Spinal cord (tissue), 9 donors: ENCODE measurements at regions not wholly inside any gene's neighbourhood (a gene's known extent, or its start where the extent isn't known, plus 50 kb on each side); places are given as distances from the start of the nearest gene placed in this dataset.
"Not testable (repeated sequence)": the region's sequence is repeated elsewhere in the genome, so short reads cannot be mapped to it uniquely, and the experiment has no call there.

ENCODE experiments used
- DNase-seq, 6 donors: peaks; one replicate each; pipeline versions ENCODE4 v3.0.0 to v3.0.0-alpha.2; 2013 to 2015; ENCODE audit warnings: low spot score in 6 of 6, low read depth in 4 of 6
- H3K27ac ChIP-seq: one replicate; pipeline ENCODE4 v1.5.1; 2013; ENCODE audit warnings: low read depth, low read length, control low read depth
- H3K27me3 ChIP-seq: one replicate; pipeline ENCODE4 v1.6.1; 2013; ENCODE audit warnings: low read length; ENCODE audit not compliant: control insufficient read depth, insufficient read depth
- H3K36me3 ChIP-seq: one replicate; pipeline ENCODE4 v1.6.1; 2013; ENCODE audit warnings: low read length; ENCODE audit not compliant: control insufficient read depth, insufficient read depth
- H3K4me1 ChIP-seq: one replicate; pipeline ENCODE4 v1.6.1; 2013; ENCODE audit warnings: low read length; ENCODE audit not compliant: control insufficient read depth, insufficient read depth
- H3K4me3 ChIP-seq: one replicate; pipeline ENCODE4 v1.5.1; 2013; ENCODE audit warnings: low read depth, low read length, control low read depth
- H3K9me3 ChIP-seq: one replicate; pipeline ENCODE4 v1.6.1; 2013; ENCODE audit warnings: low read length; ENCODE audit not compliant: control insufficient read depth, insufficient read depth
- WGBS: methylation state at CpG from one replicate; pipeline ENCODE4 v1.1.5; 2013; ENCODE audit warnings: missing lambda C conversion rate; ENCODE audit not compliant: insufficient coverage; 5-methylcytosine and 5-hydroxymethylcytosine counted together
- donor health status: healthy.

GRCh38 chr6:22752522-22752921 is 183.2 kb downstream of the HDGFL1 start:
- H3K27me3 ChIP-seq, result no peaks in the 10 kb centered on the region
- H3K36me3 ChIP-seq, result no peaks in the 10 kb centered on the region
- no peaks in the 10 kb centered on the region for H3K9me3 ChIP-seq
- H3K4me1 ChIP-seq, result no peaks in the 10 kb centered on the region
- H3K27ac ChIP-seq, result no peak overlapping the region
- no peak for DNase-seq
- 100% methylated on average over 2 of the region's 2 CpGs for WGBS
- no peak overlapping the region for H3K4me3 ChIP-seq

GRCh38 chr6:22754061-22754460 is 184.7 kb downstream of the HDGFL1 start:
- Histone ChIP-seq H3K4me3 (no peak overlapping the region), H3K27ac (no peak overlapping the region), H3K36me3 (no peaks in the 10 kb centered on the region), H3K9me3 (no peaks in the 10 kb centered on the region), H3K27me3 (no peaks in the 10 kb centered on the region), H3K4me1 (no peaks in the 10 kb centered on the region)
- no peak for DNase-seq
- WGBS, result no CpG with 5 or more reads among the region's 2 CpGs

GRCh38 chr6:22755605-22756004 is 186.2 kb downstream of the HDGFL1 start:
- 80% methylated on average over 1 of the region's 4 CpGs for WGBS
- H3K4me3 ChIP-seq, result no peak overlapping the region
- H3K9me3 ChIP-seq, result no peaks in the 10 kb centered on the region
- DNase-seq, result no peak
- H3K27ac ChIP-seq, result no peak overlapping the region
- H3K4me1 ChIP-seq, result no peaks in the 10 kb centered on the region
- H3K27me3 ChIP-seq, result no peaks in the 10 kb centered on the region
- no peaks in the 10 kb centered on the region for H3K36me3 ChIP-seq

- no peaks in the 10 kb centered on the region for H3K9me3 ChIP-seq
- H3K36me3 ChIP-seq, result no peaks in the 10 kb centered on the region
- H3K27ac ChIP-seq, result no peak overlapping the region
- no peak for DNase-seq
- 88% methylated on average over 2 of the region's 3 CpGs for WGBS
- no peaks in the 10 kb centered on the region for H3K27me3 ChIP-seq
- H3K4me1 ChIP-seq, result no peaks in the 10 kb centered on the region
- no peak overlapping the region for H3K4me3 ChIP-seq
Measured at GRCh38 chr6:22756365-22756764, 187.0 kb downstream of the HDGFL1 start.

- Histone ChIP-seq H3K4me3 (no peak overlapping the region), H3K27ac (no peak overlapping the region), H3K36me3 (no peaks in the 10 kb centered on the region), H3K9me3 (no peaks in the 10 kb centered on the region), H3K27me3 (no peaks in the 10 kb centered on the region), H3K4me1 (no peaks in the 10 kb centered on the region)
- DNase-seq, result no peak
Measured at GRCh38 chr6:22764496-22764895, 195.1 kb downstream of the HDGFL1 start.

- DNase-seq, result no peak
- Histone ChIP-seq H3K4me1 (no peaks in the 10 kb centered on the region), H3K9me3 (no peaks in the 10 kb centered on the region), H3K27ac (no peak overlapping the region), H3K36me3 (no peaks in the 10 kb centered on the region), H3K4me3 (no peak overlapping the region), H3K27me3 (no peaks in the 10 kb centered on the region)
- no CpG with 5 or more reads among the region's 4 CpGs for WGBS
Measured at GRCh38 chr6:22765015-22765414, 195.6 kb downstream of the HDGFL1 start.

GRCh38 chr6:22766979-22767378 is 197.6 kb downstream of the HDGFL1 start:
- WGBS, result no CpG with 5 or more reads among the region's 4 CpGs
- Histone ChIP-seq H3K36me3 (no peaks in the 10 kb centered on the region), H3K27me3 (no peaks in the 10 kb centered on the region), H3K27ac (no peak overlapping the region), H3K4me3 (no peak overlapping the region), H3K9me3 (no peaks in the 10 kb centered on the region), H3K4me1 (no peaks in the 10 kb centered on the region)
- no peak for DNase-seq

- H3K9me3 ChIP-seq, result no peaks in the 10 kb centered on the region
- H3K36me3 ChIP-seq, result no peaks in the 10 kb centered on the region
- DNase-seq, result peak in 1 of 6 donors; percentile 37
- no peak overlapping the region for H3K27ac ChIP-seq
- H3K27me3 ChIP-seq, result no peaks in the 10 kb centered on the region
- WGBS, result no CpG with 5 or more reads among the region's 1 CpG
- H3K4me1 ChIP-seq, result no peaks in the 10 kb centered on the region
- no peak overlapping the region for H3K4me3 ChIP-seq
Measured at GRCh38 chr6:22770054-22770453, 200.7 kb downstream of the HDGFL1 start.

GRCh38 chr6:22774129-22774528 is 204.8 kb downstream of the HDGFL1 start:
- Histone ChIP-seq H3K27ac (no peak overlapping the region), H3K27me3 (no peaks in the 10 kb centered on the region), H3K4me1 (no peaks in the 10 kb centered on the region), H3K9me3 (peaks cover 4% of the 10 kb centered on the region), H3K36me3 (no peaks in the 10 kb centered on the region), H3K4me3 (no peak overlapping the region)
- WGBS, result no CpG with 5 or more reads among the region's 2 CpGs
- DNase-seq, result no peak

GRCh38 chr6:22778438-22778837 is 209.1 kb downstream of the HDGFL1 start:
- not testable (repeated sequence) for H3K36me3 ChIP-seq, H3K4me3 ChIP-seq, H3K27ac ChIP-seq, H3K4me1 ChIP-seq, DNase-seq, H3K27me3 ChIP-seq, H3K9me3 ChIP-seq
- 56% methylated on average over 1 of the region's 1 CpG for WGBS
